Activated CD4-positive, CD25-positive, alpha-beta regulatory T cell treated with anti-CD3 and anti-CD28 coated beads, Interleukin-2, amount 50 U/mL, for 72 hours (primary cell): ENCODE measurements at regions not wholly inside any gene's neighbourhood (a gene's known extent, or its start where the extent isn't known, plus 50 kb on each side); places are given as distances from the start of the nearest gene placed in this dataset.
"Not testable (repeated sequence)": the region's sequence is repeated elsewhere in the genome, so short reads cannot be mapped to it uniquely, and the experiment has no call there.

Experiments used
- DNase-seq: peaks from one replicate; pipeline ENCODE4 v3.0.0; 2021

- DNase-seq: no peak
These were observed 272.6 kb downstream of the MATN1 start for GRCh38 chr1:30450818-30451233.

GRCh38 chr1:30450148-30450817 is 273.1 kb downstream of the MATN1 start:
- no peak for DNase-seq

DNA sequence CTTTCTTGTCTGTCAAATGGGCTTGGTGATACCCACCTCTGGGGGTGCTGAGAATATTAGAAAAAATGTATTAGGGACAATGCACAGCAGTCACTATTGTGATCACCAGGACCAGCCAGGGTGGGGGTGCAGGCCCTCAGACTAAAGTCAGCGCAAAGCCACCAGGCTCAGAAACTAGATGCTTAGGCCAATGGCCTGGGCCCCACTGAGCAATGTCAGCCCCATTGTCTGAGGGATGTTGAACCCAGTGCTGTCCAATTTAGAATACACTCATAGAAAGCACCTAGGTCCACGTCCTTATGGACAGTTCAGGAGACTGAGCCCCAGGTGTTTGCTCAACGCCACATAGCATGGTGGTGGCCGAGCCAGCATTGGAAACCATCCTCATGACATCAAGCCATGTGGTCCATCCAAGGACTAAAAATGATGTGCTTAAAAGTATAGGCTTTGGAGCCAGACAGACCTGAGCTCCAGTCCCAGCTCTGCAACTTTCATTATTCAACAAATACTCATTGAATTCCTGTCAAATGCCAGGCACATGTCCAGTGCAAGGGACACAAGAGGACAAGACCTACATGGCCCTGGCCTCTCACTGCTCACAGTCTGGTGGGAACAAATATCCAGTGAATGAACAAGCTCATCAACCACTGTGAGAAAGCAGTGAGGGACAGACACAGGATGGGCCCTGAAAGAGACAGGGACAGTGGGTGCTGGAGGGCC is 273.8 kb downstream of the MATN1 start:
- DNase-seq: no peak

GRCh38 chr1:30449003-30449402 is 274.4 kb downstream of the MATN1 start:
- no peak for DNase-seq

- no peak for DNase-seq
These were observed 275.7 kb downstream of the MATN1 start for GRCh38 chr1:30447701-30448100.

GRCh38 chr1:30447080-30447479 is 276.3 kb downstream of the MATN1 start:
- no peak for DNase-seq

DNA sequence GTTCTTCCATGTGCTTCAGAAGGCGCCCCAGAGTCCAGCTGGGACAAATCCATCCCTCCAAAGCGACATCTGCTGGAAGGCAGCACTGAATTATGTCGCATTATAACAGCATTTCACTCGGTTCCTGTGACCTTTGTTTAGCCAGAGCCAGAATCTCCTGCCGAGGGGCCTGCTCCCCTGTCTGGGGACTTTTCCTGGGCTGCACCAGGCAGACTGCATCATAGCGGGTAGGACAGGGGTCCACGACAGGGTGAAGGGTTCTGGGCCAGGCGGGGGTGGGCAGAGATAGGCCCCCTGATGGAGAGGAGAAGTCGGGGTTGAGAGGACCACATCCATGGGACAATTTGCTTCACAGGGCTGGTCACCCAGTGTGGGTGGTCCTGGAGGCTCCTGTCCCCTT is 276.9 kb downstream of the MATN1 start:
- no peak for DNase-seq

- no peak for DNase-seq
These were observed 277.3 kb downstream of the MATN1 start for GRCh38 chr1:30446095-30446494.

GRCh38 chr1:30445449-30445848 is 277.9 kb downstream of the MATN1 start:
- no peak for DNase-seq

DNA sequence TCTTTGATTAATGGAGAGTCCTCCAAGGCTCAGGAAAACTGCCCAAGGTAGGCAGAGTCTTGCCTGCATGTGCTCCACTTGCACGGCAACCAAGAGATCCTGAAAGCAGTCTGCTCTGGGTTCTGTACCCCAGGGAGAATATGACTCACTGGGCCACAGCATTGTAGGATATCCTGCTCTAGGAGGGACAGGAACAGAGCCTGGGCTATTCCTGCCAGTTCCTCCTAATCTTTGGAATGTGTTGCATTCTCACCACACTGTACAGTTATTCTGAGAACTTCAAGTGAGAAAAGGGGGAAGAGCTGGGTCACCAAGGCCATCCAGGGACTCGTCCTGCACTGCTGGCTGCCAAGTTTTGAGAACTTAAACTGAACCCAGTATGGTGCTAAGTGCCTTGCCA is 278.5 kb downstream of the MATN1 start:
- DNase-seq: no peak

DNA sequence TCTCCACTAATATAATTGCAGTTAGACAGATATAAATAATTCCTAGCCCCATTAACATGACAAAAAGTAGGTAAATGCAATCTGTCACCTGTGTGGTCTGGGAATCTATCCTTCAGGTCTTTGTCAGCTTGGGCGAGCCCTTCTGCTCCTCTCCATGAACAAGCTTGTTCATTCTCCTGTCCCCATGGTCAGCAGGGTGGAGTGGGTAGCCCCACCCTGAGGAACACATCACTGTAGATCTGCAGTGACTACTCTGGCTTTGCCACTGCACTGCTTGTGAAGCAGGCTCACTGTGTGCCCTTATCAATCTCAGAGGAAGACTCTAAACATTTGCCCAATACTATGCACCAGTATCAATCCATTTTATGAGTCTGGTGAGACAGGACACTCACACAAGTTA is 279.0 kb downstream of the MATN1 start:
- no peak for DNase-seq

DNA sequence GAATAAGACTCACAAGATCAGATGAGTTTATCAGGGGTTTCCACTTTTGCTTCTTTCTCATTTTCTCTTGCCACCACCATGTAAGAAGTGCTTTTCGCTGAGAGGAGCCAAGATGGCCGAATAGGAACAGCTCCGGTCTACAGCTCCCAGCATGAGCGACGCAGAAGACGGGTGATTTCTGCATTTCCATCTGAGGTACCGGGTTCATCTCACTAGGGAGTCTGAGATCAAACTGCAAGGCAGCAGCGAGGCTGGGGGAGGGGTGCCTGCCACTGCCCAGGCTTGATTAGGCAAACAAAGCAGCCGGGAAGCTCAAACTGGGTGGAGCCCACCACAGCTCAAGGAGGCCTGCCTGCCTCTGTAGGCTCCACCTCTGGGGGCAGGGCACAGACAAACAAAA is 285.1 kb downstream of the MATN1 start:
- DNase-seq: not testable (repeated sequence)

GRCh38 chr1:30437059-30437576 is 286.3 kb downstream of the MATN1 start:
- no peak for DNase-seq

- no peak for DNase-seq
These were observed 295.8 kb downstream of the MATN1 start for GRCh38 chr1:30427545-30427944.

GRCh38 chr1:30425046-30425445 is 298.3 kb downstream of the MATN1 start:
- DNase-seq: no peak

GRCh38 chr1:30423570-30423969 is 299.8 kb downstream of the MATN1 start:
- DNase-seq: no peak

DNA sequence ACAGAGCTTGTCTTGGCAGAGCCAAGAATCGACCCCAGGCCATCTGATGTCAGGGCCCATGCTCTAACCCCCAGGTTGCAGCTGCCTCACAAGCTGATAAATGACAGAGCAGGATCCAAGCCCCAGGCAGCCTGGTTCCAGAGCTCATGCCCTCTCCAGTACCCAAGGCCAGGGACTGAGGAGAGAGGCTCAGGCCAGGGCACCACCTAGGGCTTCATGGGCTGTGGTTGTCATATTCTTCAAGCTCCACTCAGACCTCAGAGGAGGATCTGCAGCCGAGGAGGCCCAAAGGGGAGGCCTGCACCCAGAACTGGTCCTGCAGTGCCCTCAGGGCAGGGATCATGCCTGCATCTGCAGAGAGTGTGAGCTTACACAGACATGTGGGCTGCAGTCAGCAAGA is 301.1 kb downstream of the MATN1 start:
- DNase-seq: no peak

DNA sequence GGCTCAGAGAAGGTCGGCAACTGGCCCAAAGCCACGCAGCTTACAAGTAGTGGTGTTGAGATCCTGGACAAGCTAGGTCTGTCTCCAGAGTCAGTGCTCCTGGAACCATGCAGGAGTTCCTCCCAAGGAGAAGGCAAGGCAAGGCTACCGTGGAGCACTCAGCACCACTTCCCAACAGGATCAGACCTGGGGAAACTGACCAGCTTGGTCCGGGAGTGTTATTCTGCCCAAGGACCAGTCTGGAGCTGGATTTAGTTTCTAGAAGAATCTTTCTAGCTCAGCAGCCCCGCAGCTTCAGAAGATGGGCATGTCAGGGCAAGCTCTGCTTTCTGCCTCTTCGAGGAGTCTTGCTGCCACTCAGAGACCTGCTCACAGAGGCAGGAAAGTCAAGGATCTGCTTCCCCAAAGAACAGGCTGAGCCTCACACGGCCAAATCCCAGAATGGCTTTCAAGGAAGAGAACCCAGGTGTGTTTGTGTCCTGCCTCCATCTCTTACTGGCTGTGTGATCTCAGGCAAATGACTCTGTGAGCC is 302.8 kb downstream of the MATN1 start:
- DNase-seq: no peak

DNA sequence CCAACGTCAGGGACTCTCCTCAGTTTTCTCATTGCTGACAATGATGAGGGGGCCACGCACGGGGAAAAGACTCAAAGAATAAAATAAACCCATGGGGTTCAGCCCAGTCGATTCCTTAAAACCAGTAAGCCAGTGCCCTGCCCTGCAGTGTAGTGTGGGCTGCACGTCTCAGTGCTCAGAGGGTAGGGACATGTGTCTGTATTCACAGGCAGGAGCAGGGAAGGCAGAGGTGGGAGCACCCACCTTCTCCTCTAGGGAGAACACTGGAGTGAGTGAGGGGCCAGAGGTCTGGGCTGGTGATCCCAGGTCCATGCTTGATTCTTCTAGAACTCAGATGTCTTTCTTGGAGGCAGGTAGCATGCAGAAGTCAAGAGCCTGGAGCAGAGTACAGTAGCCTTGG is 303.6 kb downstream of the MATN1 start:
- DNase-seq: no peak

GRCh38 chr1:30418939-30419720 is 304.3 kb downstream of the MATN1 start:
- DNase-seq: no peak

GRCh38 chr1:30418061-30418938 is 305.1 kb downstream of the MATN1 start:
- no peak for DNase-seq

DNA sequence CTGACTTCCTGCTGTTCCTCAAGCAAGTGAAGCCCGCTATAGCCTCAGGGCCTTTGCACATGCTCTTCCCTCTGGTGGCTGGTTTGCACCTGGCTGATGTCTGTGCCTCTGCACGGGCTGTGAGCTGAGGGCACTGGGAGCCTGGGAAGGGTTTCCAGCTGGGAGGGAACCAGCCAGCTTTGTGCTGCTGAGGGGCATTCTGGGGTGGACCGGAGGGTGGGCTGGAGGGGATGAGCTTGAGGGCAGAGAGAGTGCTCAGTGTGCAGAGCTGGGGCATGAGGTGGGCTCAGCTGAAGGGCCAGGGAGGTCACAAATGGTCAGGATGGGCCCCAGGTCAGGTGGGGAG is 305.7 kb downstream of the MATN1 start:
- no peak for DNase-seq
